HepG2 (cell line): ENCODE measurements at regions not wholly inside any gene's neighbourhood (a gene's known extent, or its start where the extent isn't known, plus 50 kb on each side); places are given as distances from the start of the nearest gene placed in this dataset.
"Not testable (repeated sequence)": the region's sequence is repeated elsewhere in the genome, so short reads cannot be mapped to it uniquely, and the experiment has no call there.

Experiments used
- ATAC-seq: fragments of 200-7000 bp; cut with Tn5 transposase; 3 replicates; pipeline ENCODE4 v1.9.1; 2020; ENCODE audit warnings: mild to moderate bottlenecking, moderate library complexity
- BruUV-seq: library from RNA; stranded (reverse); fragments of 400-500 nt; replicated peaks from 2 replicates; lab custom pipeline; 2021; lab: Mats Ljungman, UMichigan
- CTCF ChIA-PET: fragments of 300-600 bp; formaldehyde crosslinking; extraction: SDS; loops from one replicate; lab custom pipeline; 2021; ENCODE audit warnings: low total read pairs, inconsistent platforms, low intra/inter-chr PET ratio; lab: Yijun Ruan, JAX
- POLR2A ChIA-PET: fragments of 350-600 bp; sonication (Branson Sonifier 250); formaldehyde crosslinking; loops from one replicate; lab custom pipeline; 2020; ENCODE audit warnings: antibody characterized with exemption, inconsistent platforms; lab: Yijun Ruan, JAX
- DNase-seq: peaks from one replicate; pipeline ENCODE4 v3.0.0-alpha.2; 2015; ENCODE audit warnings: low spot score
- FAIRE-seq: peaks from 3 replicates; lab custom pipeline; 2011; peaks lifted over from hg19 to GRCh38; lab: Jason Lieb, UNC
- H2AFZ ChIP-seq: one replicate; pipeline ENCODE4 v1.6.1; 2011; ENCODE audit warnings: low read length, inconsistent platforms
- H3K27ac ChIP-seq: fragments of 300-600 bp; 3 replicates; pipeline ENCODE4 v1.8.0; 2011; ENCODE audit warnings: mixed run types, mild to moderate bottlenecking, mixed read lengths, low read length, inconsistent platforms; ENCODE audit not compliant: insufficient read depth; ENCODE audit errors: extremely low read length
- H3K27me3 ChIP-seq, 2 experiments: fragments of 200-600 bp in 1 of 2; 2 replicates in 1 of 2; 3 replicates in 1 of 2; pipeline versions ENCODE4 v1.6.0 to v1.8.0; 2011; ENCODE audit warnings: low read length in 2 of 2, mild to moderate bottlenecking in 2 of 2, moderate library complexity in 2 of 2, inconsistent platforms in 1 of 2; ENCODE audit not compliant: insufficient read depth in 2 of 2, control insufficient read depth in 1 of 2
- H3K36me3 ChIP-seq, 2 experiments: fragments of 200-600 bp in 1 of 2; replicated peaks in 1 of 2; 2 replicates in 1 of 2; 3 replicates in 1 of 2; pipeline versions ENCODE4 v1.5.1 to v1.8.0; 2011; ENCODE audit warnings: low read length in 2 of 2, inconsistent platforms in 1 of 2; ENCODE audit not compliant: insufficient read depth in 2 of 2, control insufficient read depth in 1 of 2
- H3K4me1 ChIP-seq: 2 replicates; pipeline ENCODE4 v1.5.1; 2012; ENCODE audit warnings: low read length, inconsistent platforms; ENCODE audit not compliant: insufficient read depth
- H3K4me2 ChIP-seq: 2 replicates; pipeline ENCODE4 v1.6.0; 2011; ENCODE audit warnings: low read depth, low read length, inconsistent platforms
- H3K4me3 ChIP-seq, 3 experiments: fragments of 200-600 bp in 1 of 3; sonication (generic), shearing (Covaris generic) in 1 of 3; replicated peaks in 1 of 3; 2 replicates each; pipeline ENCODE4 v1.5.1; 2011 to 2016; ENCODE audit warnings: low read length in 3 of 3, inconsistent platforms in 2 of 3, low read depth in 2 of 3, mild to moderate bottlenecking in 2 of 3, control low read depth in 1 of 3, mixed read lengths in 1 of 3; ENCODE audit not compliant: insufficient read depth in 1 of 3
- H3K79me2 ChIP-seq: one replicate; pipeline ENCODE4 v1.6.1; 2011; ENCODE audit warnings: low read length, inconsistent platforms; ENCODE audit not compliant: insufficient read depth
- H3K9ac ChIP-seq: 2 replicates; pipeline ENCODE4 v1.6.0; 2011; ENCODE audit warnings: mild to moderate bottlenecking, low read depth, low read length, inconsistent platforms; ENCODE audit not compliant: insufficient read depth
- H3K9me3 ChIP-seq: 2 replicates; pipeline ENCODE4 v1.5.1; 2012; ENCODE audit warnings: mild to moderate bottlenecking, low read length
- H4K20me1 ChIP-seq: 2 replicates; pipeline ENCODE4 v1.6.0; 2011; ENCODE audit warnings: inconsistent platforms, mild to moderate bottlenecking, low read length, moderate library complexity; ENCODE audit not compliant: insufficient read depth
- WGBS: methylation state at CpG from one replicate; pipeline ENCODE4 v1.1.6; 2017; ENCODE audit warnings: low lambda C conversion rate; 5-methylcytosine and 5-hydroxymethylcytosine counted together
- in situ Hi-C: cut with HindIII; loops from 2 replicates; pipeline ENCODE4 v1.10.0; 2017; ENCODE audit warnings: low pct_unique_long_range_greater_than_20kb; ENCODE audit not compliant: extremely low pct_ligation_motif_present
- intact Hi-C: fragments of 100-400 bp; cut with micrococcal nuclease; formaldehyde crosslinking; loops from one replicate; pipeline ENCODE4 v1.10.0; 2022; ENCODE audit not compliant: unreplicated experiment

- H2AFZ ChIP-seq, H3K27ac ChIP-seq, FAIRE-seq, ATAC-seq, BruUV-seq, H3K36me3 ChIP-seq, H3K27me3 ChIP-seq, H3K4me3 ChIP-seq, H3K4me2 ChIP-seq, CTCF ChIA-PET, H3K9ac ChIP-seq, in situ Hi-C loops, POLR2A ChIA-PET, DNase-seq, H3K9me3 ChIP-seq, intact Hi-C loops, H4K20me1 ChIP-seq, H3K79me2 ChIP-seq: not testable (repeated sequence)
- WGBS = no CpG with 5 or more reads among the region's 12 CpGs
- peaks cover 13% of the 10 kb centered on the region; the same call in 1 of the 2 replicates for H3K4me1 ChIP-seq
Measured at GRCh38 chr14:19131553-19131952, 164.3 kb downstream of the POTEM start.

- 97% methylated on average over 6 of the region's 45 CpGs for WGBS
- ATAC-seq = not testable (repeated sequence)
Measured at GRCh38 chr14:19132013-19132835, 165.0 kb downstream of the POTEM start.

GRCh38 chr14:19132836-19133120 lies 165.5 kb downstream of the POTEM start:
- no CpG with 5 or more reads among the region's 22 CpGs for WGBS
- H3K4me2 ChIP-seq, CTCF ChIA-PET, H3K27me3 ChIP-seq, FAIRE-seq, H3K79me2 ChIP-seq, H4K20me1 ChIP-seq, H3K27ac ChIP-seq, BruUV-seq, in situ Hi-C loops, DNase-seq, intact Hi-C loops, H3K9me3 ChIP-seq, POLR2A ChIA-PET, ATAC-seq, H3K4me3 ChIP-seq, H3K9ac ChIP-seq, H2AFZ ChIP-seq, H3K36me3 ChIP-seq: not testable (repeated sequence)
- peaks cover 13% of the 10 kb centered on the region; the same call in 1 of the 2 replicates for H3K4me1 ChIP-seq

More at GRCh38 chr14:19132013-19132835, 165.0 kb downstream of the POTEM start:
- H3K9me3 ChIP-seq, BruUV-seq, POLR2A ChIA-PET, intact Hi-C loops, CTCF ChIA-PET, FAIRE-seq, H2AFZ ChIP-seq, in situ Hi-C loops, H3K79me2 ChIP-seq, H4K20me1 ChIP-seq, H3K27me3 ChIP-seq, DNase-seq, H3K27ac ChIP-seq, H3K9ac ChIP-seq, H3K36me3 ChIP-seq, H3K4me3 ChIP-seq, H3K4me2 ChIP-seq: not testable (repeated sequence)
- H3K4me1 ChIP-seq = peaks cover 13% of the 10 kb centered on the region; the same call in 1 of the 2 replicates
